Activated T-cell treated with anti-CD3 and anti-CD28 coated beads, Interleukin-2, amount 50 U/mL, for 48 hours (primary cell): ENCODE measurements at regions not wholly inside any gene's neighbourhood (a gene's known extent, or its start where the extent isn't known, plus 50 kb on each side); places are given as distances from the start of the nearest gene placed in this dataset.

Experiments
- DNase-seq, 2 experiments: peaks; one replicate each; pipeline ENCODE4 v3.0.0-alpha.2; 2020

DNA sequence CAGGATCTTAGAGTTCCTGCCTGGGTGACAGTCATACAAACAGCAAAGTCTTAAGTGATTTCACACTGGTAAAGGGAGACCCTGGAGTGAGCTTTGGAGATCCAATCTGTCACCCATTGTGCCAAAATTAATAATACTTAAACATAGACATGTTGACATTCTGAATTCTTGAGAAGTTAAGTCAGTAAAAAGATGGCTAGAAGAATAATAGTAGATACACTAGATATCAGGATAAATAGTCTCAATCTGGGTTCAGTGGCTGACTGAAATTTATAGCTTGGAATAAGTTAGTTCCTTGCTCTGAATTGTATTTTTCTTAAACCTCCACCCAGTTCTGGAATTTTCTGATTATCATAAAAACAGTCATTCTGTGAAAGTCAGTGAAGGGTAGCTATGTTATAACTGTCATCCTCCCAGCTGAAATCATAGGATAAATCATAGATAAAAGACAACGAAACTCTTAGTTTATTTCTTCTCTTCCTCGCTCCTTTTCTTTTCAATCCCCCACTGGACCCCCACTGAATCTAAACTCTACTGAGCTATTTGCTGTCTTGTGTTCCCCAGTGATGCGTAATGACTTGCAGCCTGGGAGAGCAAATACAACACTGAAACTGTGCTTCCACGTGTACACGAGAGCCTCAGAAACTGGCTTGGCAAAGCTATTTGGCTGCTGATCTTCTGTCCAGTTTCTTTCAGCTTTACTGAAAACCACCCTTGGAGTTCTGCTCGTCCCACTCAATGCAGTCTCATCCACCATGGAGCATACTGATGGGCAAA, 175.4 kb upstream of the TP63 start:
- DNase-seq = no peak

GRCh38 chr3:189457201-189457607, 174.0 kb upstream of the TP63 start:
- DNase-seq = no peak

- no peak for DNase-seq
These were observed 173.4 kb upstream of the TP63 start for GRCh38 chr3:189457631-189458412.

DNA sequence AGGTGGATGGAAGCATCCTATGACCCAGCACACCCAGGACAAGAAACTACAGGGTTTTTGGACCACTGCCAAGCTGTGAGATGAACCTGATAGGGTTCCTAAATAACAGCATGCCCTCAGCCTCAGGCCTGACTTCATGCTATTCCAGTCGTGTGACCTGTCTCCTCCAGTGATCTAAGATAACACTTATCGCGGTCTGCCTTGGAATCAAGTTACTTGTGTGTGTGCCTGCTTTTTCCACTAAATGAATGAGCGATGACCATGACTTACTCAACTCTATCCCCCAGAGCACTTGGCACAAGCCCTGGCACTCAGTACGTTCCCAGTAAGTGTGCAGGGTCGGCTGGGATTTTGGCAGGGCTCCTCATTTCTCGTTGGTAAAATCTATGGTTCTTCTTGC, 172.7 kb upstream of the TP63 start:
- DNase-seq = no peak

GRCh38 chr3:189459231-189459630, 172.0 kb upstream of the TP63 start:
- no peak for DNase-seq

GRCh38 chr3:189460511-189460910, 170.7 kb upstream of the TP63 start:
- DNase-seq = no peak

DNA sequence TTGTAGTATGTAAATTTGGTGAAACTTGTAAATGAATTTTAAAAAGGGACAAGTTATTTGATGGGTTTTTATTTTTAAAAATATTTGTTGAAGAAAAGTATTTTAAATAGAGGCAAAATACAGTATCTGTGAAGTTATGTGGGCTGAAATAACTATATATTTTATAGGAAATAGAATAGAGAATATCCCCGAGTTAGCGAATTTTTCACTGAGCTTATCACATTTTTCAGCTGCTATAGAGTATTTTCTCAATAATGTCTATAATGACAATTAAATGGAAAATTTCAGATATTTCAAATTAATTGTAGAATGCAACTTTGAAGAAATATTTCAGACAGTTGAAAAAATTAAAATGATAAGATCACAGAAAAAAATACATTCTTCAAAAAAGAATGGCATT, 166.4 kb upstream of the TP63 start:
- DNase-seq = no peak

- no peak for DNase-seq
These were observed 165.2 kb upstream of the TP63 start for GRCh38 chr3:189466004-189466403.

- DNase-seq = no peak
These were observed 163.7 kb upstream of the TP63 start for GRCh38 chr3:189467451-189467850.

GRCh38 chr3:189474944-189475343, 156.2 kb upstream of the TP63 start:
- DNase-seq = no peak

- no peak for DNase-seq
These were observed 153.6 kb upstream of the TP63 start for GRCh38 chr3:189477614-189478013.

DNA sequence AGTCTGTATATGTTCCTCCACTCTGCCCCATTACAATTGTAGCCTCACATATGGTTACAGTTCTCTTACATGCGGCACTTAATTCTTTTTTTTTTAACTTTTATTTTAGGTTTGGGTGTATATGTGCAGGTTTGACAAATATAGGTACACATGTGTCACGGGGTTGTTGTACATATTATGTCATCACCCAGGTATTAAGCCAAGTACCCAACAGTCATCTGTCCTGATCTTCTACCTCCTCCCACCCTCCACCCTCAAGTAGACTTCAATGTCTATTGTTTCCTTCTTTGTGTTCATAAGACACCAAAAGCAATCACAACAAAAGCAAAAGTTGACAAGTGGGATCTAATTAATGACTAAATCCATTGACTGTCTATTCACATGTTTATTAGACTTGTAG, 144.6 kb upstream of the TP63 start:
- DNase-seq = no peak

DNA sequence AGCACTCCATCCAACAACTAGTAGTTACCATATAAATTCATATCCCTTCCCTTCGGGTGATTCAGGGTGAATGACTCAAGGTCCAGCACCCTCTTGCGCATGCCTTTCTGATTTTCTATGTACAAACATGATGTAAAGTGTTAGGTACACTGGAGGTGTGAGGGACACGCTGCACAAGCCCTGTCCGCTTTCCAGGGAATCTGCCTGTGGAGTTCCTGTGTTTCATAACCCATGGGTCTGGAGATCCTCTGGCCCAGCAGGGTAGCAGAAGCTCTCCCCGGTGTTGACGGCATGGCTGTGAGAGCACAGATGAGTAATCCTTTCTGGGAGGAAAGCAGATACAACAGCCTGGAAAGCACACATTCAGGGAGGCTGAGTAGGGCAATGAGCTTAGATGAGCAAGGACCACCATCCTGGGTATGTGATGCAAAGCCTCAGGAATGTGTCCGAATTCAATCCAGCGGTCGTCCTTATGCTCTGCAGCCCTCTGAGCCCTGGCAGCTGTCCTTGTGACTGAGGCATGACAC, 142.9 kb upstream of the TP63 start:
- no peak for DNase-seq

- no peak for DNase-seq
These were observed 140.9 kb upstream of the TP63 start for GRCh38 chr3:189490337-189490736.

DNA sequence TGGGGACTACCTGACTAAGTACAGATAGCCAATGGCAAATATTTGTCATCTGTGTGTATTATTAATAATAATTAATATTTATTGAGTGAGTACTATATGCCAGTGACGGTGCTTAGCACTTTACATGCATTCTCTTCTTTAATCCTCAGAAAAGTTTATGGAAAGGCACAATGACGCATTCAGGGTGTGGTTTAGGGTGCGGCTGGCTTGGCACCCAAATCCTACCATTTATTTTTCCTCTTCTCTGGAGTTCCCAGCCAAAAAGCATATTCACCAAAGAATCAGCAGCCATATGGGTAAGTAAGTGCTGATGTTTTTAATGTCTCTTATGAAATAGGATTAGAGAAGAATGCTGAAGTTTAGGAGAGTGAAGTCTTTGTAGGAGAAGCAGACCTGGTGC, 140.4 kb upstream of the TP63 start:
- DNase-seq = no peak

DNA sequence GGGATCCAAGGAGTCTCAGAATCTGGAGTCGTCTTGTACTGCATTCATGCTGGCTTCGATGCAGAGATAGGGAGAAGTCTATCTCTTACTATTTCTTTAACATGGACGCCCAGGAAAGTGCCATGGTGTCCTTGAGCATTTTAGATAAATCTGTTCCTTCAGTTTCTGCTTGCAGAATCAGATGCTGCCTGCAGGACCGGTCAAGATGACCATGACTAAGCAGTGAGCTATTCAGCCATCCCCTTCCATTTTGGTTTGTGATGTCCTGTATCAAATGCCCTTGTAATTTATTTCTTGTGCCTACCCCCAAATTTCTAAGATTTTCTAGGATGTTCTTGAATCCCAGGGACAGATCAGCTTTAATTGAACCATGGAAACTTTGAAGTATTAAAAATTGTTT, 139.4 kb upstream of the TP63 start:
- DNase-seq = no peak

DNA sequence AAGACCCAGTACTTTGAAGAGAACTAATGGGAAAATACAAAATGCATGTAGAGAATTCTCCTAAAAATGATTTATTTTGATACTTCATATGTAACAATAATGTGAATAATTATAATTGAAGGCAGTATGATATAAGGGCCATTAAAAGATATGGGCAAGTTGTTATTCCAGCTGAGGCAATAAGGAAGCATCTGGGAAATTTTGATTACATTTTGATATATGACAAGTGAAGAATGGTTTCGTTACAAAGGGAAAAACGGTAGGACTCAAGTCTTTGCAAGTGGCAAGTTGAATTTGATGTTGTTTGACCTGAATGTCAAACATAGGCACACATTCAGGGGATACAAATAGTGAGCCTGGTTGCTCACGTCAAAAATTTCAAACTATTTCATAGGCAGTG, 137.9 kb upstream of the TP63 start:
- DNase-seq = no peak

DNA sequence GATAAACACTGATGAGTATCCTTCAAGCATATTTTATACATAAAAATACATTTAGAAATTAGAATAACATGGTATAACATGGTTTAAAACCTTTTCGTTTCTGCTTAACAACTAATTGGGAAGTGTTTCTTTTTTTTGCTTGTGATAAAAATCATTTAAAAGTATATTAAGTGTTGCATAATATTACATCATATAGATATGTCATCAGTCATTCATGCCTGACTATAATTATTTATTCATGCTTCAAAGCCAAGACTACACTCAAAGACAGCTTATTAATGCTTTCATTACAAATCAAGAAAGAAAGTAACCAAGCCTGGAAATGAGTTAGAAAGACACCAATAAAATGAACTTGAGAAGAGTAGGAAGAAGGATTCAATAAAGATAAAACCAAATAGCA, 136.6 kb upstream of the TP63 start:
- DNase-seq = no peak

- no peak for DNase-seq
These were observed 134.6 kb upstream of the TP63 start for GRCh38 chr3:189496375-189497138.

- no peak for DNase-seq
These were observed 132.0 kb upstream of the TP63 start for GRCh38 chr3:189498995-189499704.

DNA sequence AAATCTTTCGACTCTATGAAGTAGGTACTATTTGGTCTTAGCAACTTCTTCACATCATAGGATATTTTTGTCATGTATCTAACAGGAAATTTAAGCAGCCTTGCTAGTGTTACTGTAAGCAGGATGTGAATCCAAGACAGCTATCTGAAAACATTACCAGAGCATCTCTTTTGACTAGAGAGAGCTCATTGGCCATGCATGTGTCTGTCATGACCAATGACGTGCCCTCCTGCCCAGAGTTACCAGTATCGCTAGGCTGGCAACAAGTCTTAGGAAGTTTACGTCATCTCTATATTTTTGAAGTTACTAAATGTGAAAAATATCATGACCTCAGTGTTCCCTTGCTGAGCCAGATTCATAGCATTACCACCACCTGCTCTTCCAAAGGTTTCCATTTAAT, 130.9 kb upstream of the TP63 start:
- DNase-seq = no peak

DNA sequence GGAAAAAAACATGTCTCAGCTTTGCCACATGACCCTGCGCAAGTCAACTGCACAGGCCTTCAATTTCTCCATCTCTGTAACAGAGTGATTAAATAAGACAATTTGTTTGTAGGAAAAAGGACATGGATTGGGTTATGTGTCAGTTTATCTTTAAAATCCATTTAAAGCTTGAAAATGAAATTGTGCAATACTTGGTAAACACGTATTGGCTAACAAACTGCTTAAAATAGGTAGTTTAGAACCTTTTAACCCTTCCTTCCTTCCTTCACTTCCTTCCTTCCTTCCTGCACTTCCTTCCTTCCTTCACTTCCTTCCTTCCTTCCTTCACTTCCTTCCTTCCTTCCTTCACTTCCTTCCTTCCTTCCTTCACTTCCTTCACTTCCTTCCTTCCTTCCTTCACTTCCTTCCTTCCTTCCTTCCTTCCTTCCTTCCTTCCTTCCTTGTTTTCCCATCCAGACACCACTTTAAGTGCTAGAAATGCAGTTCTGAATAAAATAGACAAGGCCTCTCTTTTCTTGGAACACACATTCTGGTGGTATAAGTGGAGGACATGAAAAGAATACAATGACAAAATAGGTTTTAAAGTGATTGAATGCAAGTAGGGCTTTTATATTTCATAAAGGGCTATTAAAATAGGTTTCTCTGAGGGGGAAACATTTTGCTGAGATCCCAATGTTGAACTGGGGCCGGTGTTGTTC, 130.2 kb upstream of the TP63 start:
- DNase-seq = no peak
